ENCODE measurements at regions not wholly inside any gene's neighbourhood (a gene's known extent, or its start where the extent isn't known, plus 50 kb on each side); places are given as distances from the start of the nearest gene placed in this dataset.

DNA sequence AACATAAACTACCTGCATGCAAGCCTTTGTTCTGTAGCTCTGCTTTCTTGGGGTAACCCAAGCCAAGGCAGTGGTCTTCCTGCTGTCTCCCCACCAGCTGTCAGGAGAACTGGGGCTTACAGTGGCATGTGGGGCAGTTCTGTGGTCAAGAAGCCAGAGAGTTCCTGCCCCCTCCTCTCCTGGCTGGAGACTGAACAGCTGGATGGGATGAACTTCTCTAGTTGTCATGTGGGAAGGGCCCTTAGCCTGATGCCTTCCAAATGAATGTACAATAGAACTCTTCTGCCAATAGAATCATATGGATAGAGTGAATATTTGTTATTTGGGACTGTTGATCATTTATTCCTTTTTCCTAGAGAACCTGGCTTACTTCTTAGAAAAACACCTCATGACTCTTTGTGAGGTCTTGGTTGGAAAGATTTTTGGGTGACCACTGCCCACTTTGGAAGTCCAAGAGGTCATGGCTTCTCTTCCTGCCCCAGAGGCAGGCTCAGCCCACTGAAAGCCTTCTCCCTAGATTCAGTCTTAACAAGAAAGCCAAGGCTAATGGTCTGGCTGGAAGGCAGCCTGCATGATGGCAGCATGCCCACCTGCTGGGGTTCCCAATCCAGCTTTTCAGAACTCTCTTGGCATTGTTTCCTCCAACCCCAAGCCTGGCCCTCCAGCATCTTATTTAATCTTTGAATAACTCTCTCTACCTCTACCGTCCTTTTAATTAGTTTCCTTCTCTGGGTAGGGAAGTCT, 462.9 kb upstream of the PROK2 start:
- WGBS (ENCODE audit: missing lambda C conversion rate): 19% methylated on average over 1 of the region's 1 CpG
- CTCF ChIA-PET: interaction anchor here (1.9 kb wide), 1 partner anchor 9 kb away, joined by 5 read pairs; no protein-coding TSS in a partner anchor
- POLR2A ChIA-PET: no interaction called here

DNA sequence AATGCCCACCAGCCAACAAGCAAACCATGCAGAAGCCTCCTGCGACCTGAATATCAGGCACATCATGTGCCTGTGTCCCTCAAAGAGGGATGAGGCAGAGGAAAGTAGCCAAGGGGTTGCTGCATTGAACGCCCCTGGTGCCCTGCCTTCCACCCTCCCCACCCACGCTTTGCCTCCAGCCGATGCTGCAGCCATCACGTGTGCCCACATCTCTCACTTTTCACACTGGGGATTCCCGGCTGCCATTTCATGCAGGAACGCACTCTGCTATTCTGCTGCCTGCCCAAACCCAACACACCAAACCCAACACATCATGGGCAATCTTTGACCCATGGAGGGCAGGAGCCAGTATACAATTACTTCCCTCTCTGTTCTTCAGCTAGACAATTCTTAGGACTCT, 462.2 kb upstream of the PROK2 start:
- H3K9me3 ChIP-seq: no peaks in the 10 kb centered on the region
- 26% methylated on average over 7 of the region's 7 CpGs for WGBS (ENCODE audit: missing lambda C conversion rate)
- H3K4me3 ChIP-seq: no peak overlapping the region
- H3K27ac ChIP-seq: no peak overlapping the region
- TF ChIP-seq FOSL2 (IDR thresholded peaks at IDR 0.05): no peak
- TF ChIP-seq FOSL2 (CRISPR knock-in tag; IDR thresholded peaks at IDR 0.05): no peak
- TF ChIP-seq, protein P1, sequence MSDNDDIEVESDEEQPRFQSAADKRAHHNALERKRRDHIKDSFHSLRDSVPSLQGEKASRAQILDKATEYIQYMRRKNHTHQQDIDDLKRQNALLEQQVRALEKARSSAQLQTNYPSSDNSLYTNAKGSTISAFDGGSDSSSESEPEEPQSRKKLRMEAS (IDR thresholded peaks at IDR 0.05): no peak
- TF ChIP-seq, protein P2, sequence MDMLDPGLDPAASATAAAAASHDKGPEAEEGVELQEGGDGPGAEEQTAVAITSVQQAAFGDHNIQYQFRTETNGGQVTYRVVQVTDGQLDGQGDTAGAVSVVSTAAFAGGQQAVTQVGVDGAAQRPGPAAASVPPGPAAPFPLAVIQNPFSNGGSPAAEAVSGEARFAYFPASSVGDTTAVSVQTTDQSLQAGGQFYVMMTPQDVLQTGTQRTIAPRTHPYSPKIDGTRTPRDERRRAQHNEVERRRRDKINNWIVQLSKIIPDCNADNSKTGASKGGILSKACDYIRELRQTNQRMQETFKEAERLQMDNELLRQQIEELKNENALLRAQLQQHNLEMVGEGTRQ (IDR thresholded peaks at IDR 0.05): no peak
- TF ChIP-seq, protein P3, sequence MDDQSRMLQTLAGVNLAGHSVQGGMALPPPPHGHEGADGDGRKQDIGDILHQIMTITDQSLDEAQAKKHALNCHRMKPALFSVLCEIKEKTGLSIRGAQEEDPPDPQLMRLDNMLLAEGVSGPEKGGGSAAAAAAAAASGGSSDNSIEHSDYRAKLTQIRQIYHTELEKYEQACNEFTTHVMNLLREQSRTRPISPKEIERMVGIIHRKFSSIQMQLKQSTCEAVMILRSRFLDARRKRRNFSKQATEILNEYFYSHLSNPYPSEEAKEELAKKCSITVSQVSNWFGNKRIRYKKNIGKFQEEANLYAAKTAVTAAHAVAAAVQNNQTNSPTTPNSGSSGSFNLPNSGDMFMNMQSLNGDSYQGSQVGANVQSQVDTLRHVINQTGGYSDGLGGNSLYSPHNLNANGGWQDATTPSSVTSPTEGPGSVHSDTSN (IDR thresholded peaks at IDR 0.05): no peak
- TF ChIP-seq MAFK (IDR thresholded peaks at IDR 0.05; ENCODE audit: partially characterized antibody): no peak
- no peak for TF ChIP-seq CBX2 (IDR thresholded peaks at IDR 0.05; ENCODE audit: borderline replicate concordance, low read depth)
- TF ChIP-seq KDM1A (IDR thresholded peaks at IDR 0.05; ENCODE audit: low read depth): no peak
- no peak for TF ChIP-seq HDAC2 (IDR thresholded peaks at IDR 0.05)
- no peak for TF ChIP-seq EHF (CRISPR knock-in tag; IDR thresholded peaks at IDR 0.05)
- no peak for TF ChIP-seq RCOR1 (IDR thresholded peaks at IDR 0.05; ENCODE audit: low read depth, low read length)
- TF ChIP-seq SMC3 (IDR thresholded peaks at IDR 0.05): no peak
- no peak for TF ChIP-seq NFE2L2 (conservative IDR thresholded peaks at IDR 0.05; ENCODE audit: low read length)
- no peak for TF ChIP-seq PHF8 (IDR thresholded peaks at IDR 0.05; ENCODE audit: borderline replicate concordance, low read depth)
- TF ChIP-seq CEBPB (IDR thresholded peaks at IDR 0.05): no peak
- TF ChIP-seq ZC3H11A (IDR thresholded peaks at IDR 0.05): no peak
- TF ChIP-seq CBX8 (IDR thresholded peaks at IDR 0.05): no peak
- TF ChIP-seq JUN (IDR thresholded peaks at IDR 0.05): no peak
- TF ChIP-seq, protein P4, sequence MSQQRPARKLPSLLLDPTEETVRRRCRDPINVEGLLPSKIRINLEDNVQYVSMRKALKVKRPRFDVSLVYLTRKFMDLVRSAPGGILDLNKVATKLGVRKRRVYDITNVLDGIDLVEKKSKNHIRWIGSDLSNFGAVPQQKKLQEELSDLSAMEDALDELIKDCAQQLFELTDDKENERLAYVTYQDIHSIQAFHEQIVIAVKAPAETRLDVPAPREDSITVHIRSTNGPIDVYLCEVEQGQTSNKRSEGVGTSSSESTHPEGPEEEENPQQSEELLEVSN (IDR thresholded peaks at IDR 0.05; ENCODE audit: borderline replicate concordance, low read depth): no peak
- ChIA-PET CTCF (interaction anchor here (1.9 kb wide), 1 partner anchor 10 kb away, joined by 5 read pairs; no protein-coding TSS in a partner anchor), POLR2A (no interaction called here)
- FAIRE-seq (no peak), ATAC-seq (no peak), DNase-seq (ENCODE audit: low read depth in 1 of 2, low spot score in 1 of 2) (no peak)
- H3K4me1 ChIP-seq: no peaks in the 10 kb centered on the region
- H3K4me2 ChIP-seq: no peak overlapping the region

More for the DNA sequence above, 462.9 kb upstream of the PROK2 start:
- Histone ChIP-seq H3K27ac (no peak overlapping the region), H3K4me3 (no peak overlapping the region), H3K4me1 (no peaks in the 10 kb centered on the region), H3K4me2 (no peak overlapping the region), H3K9me3 (no peaks in the 10 kb centered on the region)
- no peak for TF ChIP-seq EP300 (IDR thresholded peaks at IDR 0.05)
- TF ChIP-seq FOSB (CRISPR knock-in tag; IDR thresholded peaks at IDR 0.05): no peak
- TF ChIP-seq HOXB5 (CRISPR knock-in tag; IDR thresholded peaks at IDR 0.05): no peak
- TF ChIP-seq, protein P5, sequence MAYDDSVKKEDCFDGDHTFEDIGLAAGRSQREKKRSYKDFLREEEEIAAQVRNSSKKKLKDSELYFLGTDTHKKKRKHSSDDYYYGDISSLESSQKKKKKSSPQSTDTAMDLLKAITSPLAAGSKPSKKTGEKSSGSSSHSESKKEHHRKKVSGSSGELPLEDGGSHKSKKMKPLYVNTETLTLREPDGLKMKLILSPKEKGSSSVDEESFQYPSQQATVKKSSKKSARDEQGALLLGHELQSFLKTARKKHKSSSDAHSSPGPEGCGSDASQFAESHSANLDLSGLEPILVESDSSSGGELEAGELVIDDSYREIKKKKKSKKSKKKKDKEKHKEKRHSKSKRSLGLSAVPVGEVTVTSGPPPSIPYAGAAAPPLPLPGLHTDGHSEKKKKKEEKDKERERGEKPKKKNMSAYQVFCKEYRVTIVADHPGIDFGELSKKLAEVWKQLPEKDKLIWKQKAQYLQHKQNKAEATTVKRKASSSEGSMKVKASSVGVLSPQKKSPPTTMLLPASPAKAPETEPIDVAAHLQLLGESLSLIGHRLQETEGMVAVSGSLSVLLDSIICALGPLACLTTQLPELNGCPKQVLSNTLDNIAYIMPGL (CRISPR knock-in tag; IDR thresholded peaks at IDR 0.05; ENCODE audit: borderline replicate concordance): no peak
- TF ChIP-seq RFX5 (IDR thresholded peaks at IDR 0.05): no peak
- no peak for TF ChIP-seq EHF (CRISPR knock-in tag; IDR thresholded peaks at IDR 0.05)
- TF ChIP-seq SMC3 (IDR thresholded peaks at IDR 0.05): no peak
- TF ChIP-seq RCOR1 (IDR thresholded peaks at IDR 0.05; ENCODE audit: low read depth, low read length): no peak
- no peak for TF ChIP-seq SREBF2 (IDR thresholded peaks at IDR 0.05)
- TF ChIP-seq KDM5A (IDR thresholded peaks at IDR 0.05): no peak
- no peak for TF ChIP-seq MAFK (IDR thresholded peaks at IDR 0.05; ENCODE audit: partially characterized antibody)
- TF ChIP-seq HDAC2 (IDR thresholded peaks at IDR 0.05): no peak
- no peak for TF ChIP-seq NR3C1 (IDR thresholded peaks at IDR 0.05)
- no peak for TF ChIP-seq ZFP36 (IDR thresholded peaks at IDR 0.05; ENCODE audit: borderline replicate concordance, partially characterized antibody)
- TF ChIP-seq, protein P6, sequence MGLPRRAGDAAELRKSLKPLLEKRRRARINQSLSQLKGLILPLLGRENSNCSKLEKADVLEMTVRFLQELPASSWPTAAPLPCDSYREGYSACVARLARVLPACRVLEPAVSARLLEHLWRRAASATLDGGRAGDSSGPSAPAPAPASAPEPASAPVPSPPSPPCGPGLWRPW (IDR thresholded peaks at IDR 0.05): no peak
- TF ChIP-seq BHLHE40 (IDR thresholded peaks at IDR 0.05; ENCODE audit: low read depth, low read length): no peak
- TF ChIP-seq ZNF302 (CRISPR knock-in tag; IDR thresholded peaks at IDR 0.05): no peak
- TF ChIP-seq, protein P7, sequence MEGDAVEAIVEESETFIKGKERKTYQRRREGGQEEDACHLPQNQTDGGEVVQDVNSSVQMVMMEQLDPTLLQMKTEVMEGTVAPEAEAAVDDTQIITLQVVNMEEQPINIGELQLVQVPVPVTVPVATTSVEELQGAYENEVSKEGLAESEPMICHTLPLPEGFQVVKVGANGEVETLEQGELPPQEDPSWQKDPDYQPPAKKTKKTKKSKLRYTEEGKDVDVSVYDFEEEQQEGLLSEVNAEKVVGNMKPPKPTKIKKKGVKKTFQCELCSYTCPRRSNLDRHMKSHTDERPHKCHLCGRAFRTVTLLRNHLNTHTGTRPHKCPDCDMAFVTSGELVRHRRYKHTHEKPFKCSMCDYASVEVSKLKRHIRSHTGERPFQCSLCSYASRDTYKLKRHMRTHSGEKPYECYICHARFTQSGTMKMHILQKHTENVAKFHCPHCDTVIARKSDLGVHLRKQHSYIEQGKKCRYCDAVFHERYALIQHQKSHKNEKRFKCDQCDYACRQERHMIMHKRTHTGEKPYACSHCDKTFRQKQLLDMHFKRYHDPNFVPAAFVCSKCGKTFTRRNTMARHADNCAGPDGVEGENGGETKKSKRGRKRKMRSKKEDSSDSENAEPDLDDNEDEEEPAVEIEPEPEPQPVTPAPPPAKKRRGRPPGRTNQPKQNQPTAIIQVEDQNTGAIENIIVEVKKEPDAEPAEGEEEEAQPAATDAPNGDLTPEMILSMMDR (IDR thresholded peaks at IDR 0.05): no peak
- TF ChIP-seq TP53 (CRISPR knock-in tag; IDR thresholded peaks at IDR 0.05): no peak
- no peak for TF ChIP-seq CHD4 (IDR thresholded peaks at IDR 0.05; ENCODE audit: borderline replicate concordance)
- FAIRE-seq (no peak), ATAC-seq (no peak), DNase-seq (ENCODE audit: low read depth in 1 of 2, low spot score in 1 of 2) (no peak)
